ENCODE measurements at regions not wholly inside any gene's neighbourhood (a gene's known extent, or its start where the extent isn't known, plus 50 kb on each side); places are given as distances from the start of the nearest gene placed in this dataset.

DNA sequence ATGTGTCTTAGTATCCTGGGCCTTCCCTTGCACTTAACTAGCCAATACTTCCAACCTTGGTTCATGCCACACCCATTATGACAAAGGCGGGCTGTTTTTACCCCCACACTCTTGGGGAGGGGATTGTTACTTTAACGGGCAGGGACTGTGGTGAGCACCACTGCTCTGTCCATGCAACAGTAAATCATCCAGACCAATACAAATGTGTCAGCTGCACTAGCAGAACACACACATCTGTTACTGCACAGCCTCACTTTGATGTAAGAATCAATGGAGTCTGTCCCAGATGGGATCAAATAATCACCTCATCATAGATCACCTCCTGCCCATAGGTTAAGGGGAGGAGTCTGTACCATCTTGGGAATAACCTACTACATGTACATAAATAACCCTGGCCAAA lies 58.1 kb downstream of the NPAP1 start:
- TF ChIP-seq, protein P1, sequence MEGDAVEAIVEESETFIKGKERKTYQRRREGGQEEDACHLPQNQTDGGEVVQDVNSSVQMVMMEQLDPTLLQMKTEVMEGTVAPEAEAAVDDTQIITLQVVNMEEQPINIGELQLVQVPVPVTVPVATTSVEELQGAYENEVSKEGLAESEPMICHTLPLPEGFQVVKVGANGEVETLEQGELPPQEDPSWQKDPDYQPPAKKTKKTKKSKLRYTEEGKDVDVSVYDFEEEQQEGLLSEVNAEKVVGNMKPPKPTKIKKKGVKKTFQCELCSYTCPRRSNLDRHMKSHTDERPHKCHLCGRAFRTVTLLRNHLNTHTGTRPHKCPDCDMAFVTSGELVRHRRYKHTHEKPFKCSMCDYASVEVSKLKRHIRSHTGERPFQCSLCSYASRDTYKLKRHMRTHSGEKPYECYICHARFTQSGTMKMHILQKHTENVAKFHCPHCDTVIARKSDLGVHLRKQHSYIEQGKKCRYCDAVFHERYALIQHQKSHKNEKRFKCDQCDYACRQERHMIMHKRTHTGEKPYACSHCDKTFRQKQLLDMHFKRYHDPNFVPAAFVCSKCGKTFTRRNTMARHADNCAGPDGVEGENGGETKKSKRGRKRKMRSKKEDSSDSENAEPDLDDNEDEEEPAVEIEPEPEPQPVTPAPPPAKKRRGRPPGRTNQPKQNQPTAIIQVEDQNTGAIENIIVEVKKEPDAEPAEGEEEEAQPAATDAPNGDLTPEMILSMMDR (IDR thresholded peaks at IDR 0.05) = no peak
- TF ChIP-seq SIN3A (IDR thresholded peaks at IDR 0.05; ENCODE audit: borderline replicate concordance, insufficient read depth, low read depth, low read length) (no peak), TCF7L2 (IDR thresholded peaks at IDR 0.05; ENCODE audit: low read depth, low read length) (no peak)

All from Panc1 (cell line).